Astrocyte of the hippocampus (primary cell): ENCODE measurements at regions not wholly inside any gene's neighbourhood (a gene's known extent, or its start where the extent isn't known, plus 50 kb on each side); places are given as distances from the start of the nearest gene placed in this dataset.
A peak's percentile ranks its signal among the peaks of the same experiment; 100 is the strongest.

Experiments
- DNase-seq: peaks from one replicate; pipeline ENCODE4 v3.0.0; 2011; ENCODE audit warnings: low read depth, low spot score

DNA sequence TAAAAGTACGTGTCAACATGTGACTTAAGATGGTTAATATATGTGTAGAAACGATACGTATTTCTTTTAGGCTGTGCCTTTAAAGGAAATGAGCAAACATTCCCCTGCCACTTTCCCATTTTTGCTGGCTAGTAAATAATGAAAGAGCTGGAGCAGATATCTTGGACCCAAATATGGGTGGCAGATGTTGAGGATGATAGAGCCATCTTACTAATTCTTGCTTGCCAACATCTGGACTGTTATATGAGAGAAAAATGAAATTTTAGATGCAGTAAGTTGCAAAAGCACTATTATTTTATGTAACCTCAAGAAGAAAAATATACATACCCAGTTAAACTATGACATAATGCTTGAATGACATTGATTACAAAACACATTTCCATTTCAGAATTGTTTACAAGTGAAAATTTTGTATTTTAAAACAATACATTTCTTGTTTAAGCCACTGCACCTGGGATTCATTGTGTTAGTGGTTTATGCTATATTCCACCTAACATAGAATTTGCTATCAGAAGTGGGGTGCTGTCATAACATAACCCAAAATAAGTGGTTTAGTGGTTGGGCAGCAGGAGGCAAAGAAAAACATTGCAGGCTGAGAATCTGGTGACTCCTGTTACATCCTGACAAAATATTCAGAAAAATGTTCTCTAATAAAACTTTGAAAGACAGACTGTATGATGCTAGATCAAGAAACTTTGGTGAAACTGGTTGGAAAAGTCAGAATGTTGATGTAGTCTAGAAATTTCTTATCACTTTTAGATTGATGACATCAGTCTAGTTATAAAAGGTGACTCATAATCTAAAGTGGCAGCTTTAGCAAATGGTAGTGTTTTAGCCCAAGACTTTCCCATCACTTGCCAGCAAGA, 305.0 kb downstream of the PTEN start:
- DNase-seq, result no peak

DNA sequence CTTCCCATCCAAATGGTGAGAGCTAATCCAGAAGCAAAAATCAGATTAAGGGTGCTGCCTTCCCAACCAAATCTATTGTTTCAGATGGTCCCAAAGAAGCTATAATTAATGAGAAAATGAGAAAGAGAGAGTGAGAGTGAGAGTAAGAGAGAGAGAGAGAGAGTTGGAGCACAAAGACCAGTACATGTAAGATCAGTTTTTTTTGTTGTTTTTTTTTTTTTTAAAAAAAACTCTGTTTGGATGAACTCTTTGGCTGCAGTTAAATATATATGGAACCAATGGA, 305.6 kb downstream of the PTEN start:
- DNase-seq, result no peak

GRCh38 chr10:88170628-88171027, 307.2 kb downstream of the PTEN start:
- no peak for DNase-seq

DNA sequence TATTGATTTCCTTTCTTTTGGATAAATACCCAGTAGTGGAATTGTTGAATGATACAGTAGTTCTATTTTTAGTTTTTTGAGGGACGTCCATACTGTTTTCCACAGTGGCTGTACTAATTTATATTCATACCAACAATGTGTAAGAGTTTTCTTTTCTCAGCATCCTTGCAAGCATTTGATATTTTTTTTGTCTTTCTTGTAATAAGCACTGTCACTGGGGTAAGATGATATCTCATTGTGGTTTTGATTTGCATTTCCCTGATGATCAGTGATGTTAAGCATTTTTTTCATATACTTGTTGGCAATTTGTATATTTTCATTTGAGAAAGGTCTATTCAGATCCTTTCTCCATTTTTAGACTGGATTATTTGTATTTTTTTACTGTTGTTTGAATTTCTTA, 308.7 kb downstream of the PTEN start:
- no peak for DNase-seq

DNA sequence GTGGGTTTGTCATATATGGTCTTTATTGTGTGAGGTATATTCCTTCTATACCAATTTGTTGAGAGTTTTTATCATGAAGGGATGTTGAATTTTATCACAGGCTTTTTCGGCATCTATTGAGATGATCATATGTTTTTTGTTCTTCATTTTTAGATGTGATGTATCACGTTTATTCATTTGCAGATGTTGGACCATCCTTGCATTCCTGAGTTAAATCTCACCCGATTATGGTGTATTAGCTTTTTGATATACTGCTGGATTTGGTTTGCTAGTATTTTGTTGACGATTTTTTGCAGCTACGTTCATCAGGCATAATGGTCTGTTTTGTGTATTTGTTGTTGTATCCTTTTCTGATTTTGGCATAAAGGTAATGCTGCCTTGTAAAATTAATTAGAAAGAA, 311.0 kb downstream of the PTEN start:
- DNase-seq, result no peak

DNA sequence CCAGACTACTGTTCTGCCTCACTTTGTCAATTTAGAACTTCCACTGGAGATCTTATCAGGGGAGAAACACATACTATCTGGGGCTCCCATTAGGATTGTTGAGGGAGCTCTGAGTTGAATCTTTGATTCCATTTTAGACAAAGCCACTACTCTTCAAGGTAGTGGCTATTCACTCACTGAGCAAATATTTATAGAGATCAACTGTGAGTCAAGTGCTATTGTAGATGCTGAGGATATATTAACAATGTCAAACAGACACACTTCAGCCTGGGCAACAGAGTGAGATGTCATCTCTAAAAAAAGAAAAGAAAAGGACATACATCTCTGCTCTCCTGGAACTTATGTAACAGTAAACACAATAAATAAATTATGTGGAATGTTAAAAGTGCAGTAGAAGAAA, 315.3 kb downstream of the PTEN start:
- no peak for DNase-seq

- no peak for DNase-seq
Observed at GRCh38 chr10:88179831-88180230, 316.4 kb downstream of the PTEN start.

- DNase-seq, result no peak
Observed at GRCh38 chr10:88181902-88182600, 318.6 kb downstream of the PTEN start.

DNA sequence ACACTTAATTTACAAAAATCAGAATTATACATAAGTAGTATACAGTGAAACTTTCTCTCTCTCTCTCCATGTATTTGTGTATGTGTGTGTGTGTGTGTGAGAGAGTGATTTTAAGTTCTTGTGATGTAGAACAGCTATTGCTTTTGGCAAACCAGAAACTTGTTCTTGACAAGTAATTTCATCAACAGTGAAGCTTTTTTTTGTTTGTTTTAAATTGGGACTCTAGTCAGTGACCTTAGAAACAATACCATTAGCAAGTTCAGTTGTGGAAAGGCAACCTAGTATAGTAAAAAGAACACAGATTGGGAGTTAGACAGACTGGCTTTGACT, 319.1 kb downstream of the PTEN start:
- no peak for DNase-seq

GRCh38 chr10:88184543-88185297, 321.3 kb downstream of the PTEN start:
- no peak for DNase-seq

GRCh38 chr10:88185830-88186229, 322.4 kb downstream of the PTEN start:
- DNase-seq, result no peak

- DNase-seq, result peak; percentile 26
Observed at GRCh38 chr10:88186335-88186734, 322.9 kb downstream of the PTEN start.

DNA sequence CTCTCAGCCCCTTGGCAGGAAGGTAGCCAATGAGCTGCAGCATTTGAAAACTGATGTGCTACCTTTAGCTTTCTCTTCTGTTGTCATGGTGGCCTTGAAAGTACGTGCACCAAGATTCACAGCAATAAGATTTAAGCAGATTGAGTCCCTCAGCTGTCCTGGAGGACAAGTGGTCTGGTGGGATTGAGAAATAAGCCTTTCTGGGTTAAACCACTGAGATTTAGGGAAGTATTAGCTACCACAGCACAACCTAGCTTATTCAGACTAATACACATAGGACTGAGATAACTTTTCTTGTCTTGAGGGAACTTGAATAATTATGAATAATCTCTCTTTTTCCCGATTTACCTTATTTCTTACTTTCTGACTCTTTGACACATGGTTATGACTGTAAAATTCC, 324.0 kb downstream of the PTEN start:
- DNase-seq, result no peak

GRCh38 chr10:88190123-88190522, 326.7 kb downstream of the PTEN start:
- no peak for DNase-seq

DNA sequence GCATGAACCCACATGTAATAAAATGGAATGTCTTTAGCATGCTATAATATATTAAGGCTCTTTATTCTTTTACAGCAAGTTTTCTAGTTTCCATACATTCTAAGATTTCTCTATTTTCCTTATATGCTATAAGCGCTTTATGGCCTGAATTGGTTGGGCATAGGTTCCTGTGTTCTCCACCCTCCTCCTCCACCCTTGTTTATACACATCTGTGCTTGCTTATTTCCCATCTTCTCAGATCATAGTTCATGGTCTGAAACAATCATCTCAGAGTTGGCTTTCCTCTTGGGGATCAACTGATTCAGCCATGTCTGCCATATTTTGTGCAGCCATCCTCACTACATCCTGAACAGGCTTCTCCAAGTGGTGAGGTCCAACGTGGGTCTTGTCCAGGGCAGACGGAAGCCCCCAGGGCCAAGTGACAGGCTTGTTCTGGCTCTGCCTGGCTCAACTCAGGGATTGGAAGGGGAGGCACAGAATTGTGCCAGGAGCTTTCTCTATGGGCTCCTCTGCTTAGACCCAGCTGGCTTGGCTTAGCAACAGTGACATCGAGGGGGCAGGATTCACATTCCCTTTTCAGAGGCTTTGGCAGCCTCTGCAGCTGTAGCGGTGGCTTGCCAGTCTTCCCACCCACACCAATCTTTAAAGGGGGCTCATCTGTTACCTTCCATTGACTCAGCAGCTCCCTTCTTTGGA, 327.3 kb downstream of the PTEN start:
- no peak for DNase-seq

DNA sequence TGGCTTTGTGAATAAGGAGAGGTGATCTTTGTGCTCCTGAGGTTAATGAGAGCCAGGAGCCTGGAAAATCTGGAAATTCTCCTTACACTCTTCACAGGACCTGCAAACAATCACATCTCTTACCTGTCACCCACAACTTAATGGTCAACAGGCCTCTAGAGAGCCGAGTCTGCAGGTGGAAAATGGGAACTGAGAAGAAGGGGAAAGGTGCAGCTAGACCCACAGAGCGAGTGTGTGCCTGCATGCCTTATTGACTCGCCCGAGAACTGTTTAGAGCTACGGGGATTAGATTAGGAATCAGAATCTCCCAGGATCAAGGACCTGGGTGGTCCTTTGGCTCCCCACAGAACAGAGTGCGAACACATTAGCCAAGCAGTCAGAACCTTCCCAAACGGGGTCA, 329.6 kb downstream of the PTEN start:
- no peak for DNase-seq

GRCh38 chr10:88194041-88194887, 330.8 kb downstream of the PTEN start:
- no peak for DNase-seq

- no peak for DNase-seq
Observed at GRCh38 chr10:88194961-88195367, 331.5 kb downstream of the PTEN start.

DNA sequence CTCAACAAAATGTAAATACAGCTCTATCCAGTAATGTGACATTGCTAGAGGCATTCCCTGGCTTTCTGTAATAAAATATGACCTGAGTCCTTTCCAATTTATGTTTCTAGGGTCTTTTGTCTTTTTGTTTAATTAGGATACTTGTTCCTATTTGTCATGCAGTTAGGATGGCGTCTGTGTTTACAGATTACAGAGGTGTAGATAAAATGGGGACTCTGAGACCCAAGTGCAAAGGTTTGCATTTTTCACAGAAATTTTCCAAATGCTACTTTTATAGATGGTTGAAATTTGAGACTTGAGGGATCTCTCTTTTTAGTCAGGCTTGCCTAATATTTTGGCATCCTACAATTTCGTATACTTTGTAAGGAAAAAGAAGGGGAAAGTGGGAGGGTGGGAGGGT, 332.4 kb downstream of the PTEN start:
- no peak for DNase-seq

- no peak for DNase-seq
Observed at GRCh38 chr10:88196291-88196690, 332.9 kb downstream of the PTEN start.

DNA sequence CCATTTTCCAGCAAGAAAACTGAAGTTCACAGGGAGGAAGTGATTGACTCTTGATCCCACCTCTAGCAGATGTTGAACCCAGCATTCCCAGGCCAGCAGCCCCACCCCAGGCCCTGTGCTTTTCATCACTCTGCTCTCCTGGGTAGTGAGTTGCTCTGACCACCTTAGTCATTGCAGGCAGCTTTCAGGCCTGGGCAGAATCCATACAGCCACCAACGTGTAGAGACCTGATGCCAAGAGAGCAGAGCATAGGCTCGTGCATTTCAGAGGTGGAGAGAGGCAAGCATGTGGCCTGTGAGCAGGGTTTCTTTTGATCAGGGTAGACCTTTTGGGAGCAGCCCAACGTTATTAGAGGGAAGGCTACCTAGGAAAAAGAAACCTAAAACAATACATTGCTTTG, 334.6 kb downstream of the PTEN start:
- no peak for DNase-seq
